HG02610 (cell line): ENCODE measurements at regions not wholly inside any gene's neighbourhood (a gene's known extent, or its start where the extent isn't known, plus 50 kb on each side); places are given as distances from the start of the nearest gene placed in this dataset.
"Not testable (repeated sequence)": the region's sequence is repeated elsewhere in the genome, so short reads cannot be mapped to it uniquely, and the experiment has no call there.

Experiments
- ATAC-seq: cut with Tn5 transposase; IDR thresholded peaks from one replicate; pipeline ENCODE4 v1.9.1; 2021; ENCODE audit warnings: mild to moderate bottlenecking, moderate library complexity; ENCODE audit not compliant: unreplicated experiment

DNA sequence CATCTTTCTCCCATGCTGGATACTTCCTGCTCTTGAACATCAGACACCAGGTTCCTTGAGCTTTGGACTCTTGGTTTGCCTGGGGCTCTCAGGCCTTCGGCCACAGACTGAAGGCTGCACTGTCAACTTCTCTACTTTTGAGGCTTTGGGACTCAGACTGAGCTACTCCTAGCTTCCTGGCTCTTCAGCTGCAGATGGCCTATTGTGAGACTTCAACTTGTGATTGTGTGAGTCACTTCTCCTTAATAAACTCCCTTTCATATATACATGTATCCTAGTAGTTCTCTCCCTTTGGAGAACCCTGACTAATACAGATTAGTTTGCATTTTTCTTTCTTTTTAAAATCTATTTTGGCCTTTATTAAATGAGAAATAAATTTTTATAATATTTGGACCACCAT is 276.2 kb upstream of the SEMA3C start:
- ATAC-seq = no peak

DNA sequence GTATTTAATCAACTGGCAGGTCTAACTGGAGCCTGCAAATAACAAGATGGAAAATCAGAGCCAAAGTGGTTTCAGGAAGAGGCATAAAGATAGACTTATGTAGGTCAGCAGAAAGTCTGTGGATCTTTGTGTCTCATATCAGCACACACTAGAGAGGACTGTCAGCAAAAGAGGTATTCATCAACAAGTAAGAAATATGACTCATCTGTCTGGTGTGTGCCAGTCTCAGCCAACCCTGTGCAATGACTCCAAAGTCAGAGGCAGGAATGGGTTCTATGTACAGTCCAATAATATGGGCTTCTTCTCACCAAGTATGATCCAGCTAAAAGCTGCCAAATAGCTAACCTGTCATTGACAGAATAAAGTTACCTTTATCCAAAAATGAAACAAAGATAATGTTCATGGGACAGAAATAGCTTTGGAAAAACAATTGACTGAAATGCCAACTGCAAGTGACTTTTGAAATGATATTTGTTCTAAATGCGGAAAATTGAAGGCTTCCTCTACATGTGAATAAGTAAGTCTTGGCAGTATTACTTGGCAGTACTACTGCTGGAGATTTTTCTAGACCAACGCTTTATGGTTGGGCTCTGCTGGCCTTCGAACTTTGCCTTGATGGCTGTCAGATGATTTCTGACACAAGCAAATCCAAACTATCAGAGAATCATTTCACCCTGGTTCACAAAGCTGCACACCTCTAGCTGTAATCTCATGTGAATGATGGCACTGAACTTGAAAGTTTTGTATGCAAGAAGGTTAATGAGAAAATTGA is 272.3 kb upstream of the SEMA3C start:
- ATAC-seq = no peak

DNA sequence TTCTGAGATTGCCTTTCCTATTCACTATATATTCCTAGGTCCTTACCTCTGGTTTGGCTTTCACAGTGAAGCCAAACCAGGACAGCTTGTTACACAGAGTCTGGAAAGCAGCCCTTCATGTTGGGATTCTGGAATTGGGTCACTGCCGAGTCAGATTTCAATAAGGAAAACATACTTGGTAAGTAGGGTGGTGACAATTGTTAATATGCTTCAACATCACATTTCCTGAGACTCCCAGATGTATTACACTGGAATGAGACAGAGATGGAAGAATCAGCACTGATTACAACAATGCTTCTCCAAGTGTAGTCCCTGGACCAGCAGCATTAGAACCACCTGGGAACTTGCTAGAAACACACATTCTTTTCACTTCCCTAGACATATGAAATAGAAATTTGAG is 268.9 kb upstream of the SEMA3C start:
- no peak for ATAC-seq

DNA sequence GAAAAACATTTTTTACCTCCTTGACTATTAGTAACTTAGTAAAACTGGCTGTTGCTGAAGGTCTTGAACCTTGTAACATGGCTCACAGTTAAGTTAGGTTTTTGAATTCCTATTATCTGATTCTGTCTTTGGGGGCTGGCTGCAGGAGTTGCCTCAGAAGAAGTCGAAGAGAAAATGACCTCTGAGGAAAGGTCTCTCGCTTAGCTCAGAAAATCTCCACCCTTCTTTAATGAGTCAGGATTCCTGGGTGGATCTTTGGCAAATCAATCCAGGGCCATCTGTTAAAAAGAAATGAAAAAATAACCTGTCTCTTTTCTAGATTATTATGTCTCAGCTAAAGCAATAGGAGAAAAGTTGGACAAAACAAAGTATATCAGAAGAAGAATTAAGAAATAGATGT is 267.8 kb upstream of the SEMA3C start:
- ATAC-seq = no peak

DNA sequence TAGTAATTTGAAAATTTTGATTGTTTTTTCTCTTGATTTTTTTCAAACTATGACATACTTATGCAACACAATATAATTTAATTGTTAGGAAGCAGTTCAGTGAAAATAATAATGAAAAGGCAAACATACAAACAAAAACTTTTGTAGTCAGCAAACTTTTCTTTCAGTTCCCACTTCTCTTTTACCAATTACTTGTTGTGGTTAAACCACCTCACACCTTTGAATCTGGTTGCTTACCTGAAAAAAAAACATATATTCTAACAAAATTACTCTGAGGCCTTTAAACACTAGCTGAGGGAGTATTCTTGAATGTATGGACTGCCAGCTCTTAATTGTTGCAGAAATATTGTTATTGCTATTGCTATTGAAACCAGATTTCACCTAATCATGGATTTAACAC is 266.2 kb upstream of the SEMA3C start:
- ATAC-seq = no peak

DNA sequence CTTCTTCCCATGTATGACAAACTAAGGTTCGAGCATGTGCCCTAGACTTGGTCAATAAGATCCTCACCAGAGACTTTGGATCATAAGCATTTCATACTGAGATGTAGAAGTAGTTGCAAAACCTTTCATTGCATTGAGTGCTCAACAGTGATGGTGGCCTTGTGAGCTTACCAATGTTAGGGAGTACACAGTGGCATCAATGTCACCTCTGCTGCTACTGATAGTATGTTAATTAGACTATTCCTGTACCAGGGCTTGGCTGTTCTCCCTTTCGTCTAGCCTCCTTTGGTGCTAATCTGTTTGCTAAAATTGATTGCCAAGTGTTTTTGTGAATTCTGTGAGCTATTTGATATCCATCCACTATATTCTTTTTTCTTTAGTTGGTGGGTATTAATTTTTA is 264.5 kb upstream of the SEMA3C start:
- ATAC-seq = no peak

DNA sequence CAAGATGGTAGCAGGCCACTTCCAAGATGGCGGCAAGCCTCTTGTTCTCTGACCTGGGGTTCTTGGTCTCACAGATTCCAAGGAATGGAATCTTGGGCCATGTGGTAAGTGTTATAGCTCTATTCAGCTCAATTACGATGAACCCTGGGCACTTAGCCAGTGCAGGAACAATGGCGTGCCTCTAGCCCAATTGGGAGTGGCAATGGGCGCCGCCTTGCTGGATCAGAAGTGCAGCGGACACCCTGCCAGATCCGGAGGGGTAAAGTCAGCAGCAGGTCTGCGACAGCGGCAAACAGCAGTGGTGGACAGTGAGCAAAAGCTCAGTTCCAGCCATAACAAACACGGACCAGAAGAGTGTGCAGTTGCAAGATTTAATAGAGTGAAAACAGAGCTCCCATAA is 263.2 kb upstream of the SEMA3C start:
- ATAC-seq = not testable (repeated sequence)

DNA sequence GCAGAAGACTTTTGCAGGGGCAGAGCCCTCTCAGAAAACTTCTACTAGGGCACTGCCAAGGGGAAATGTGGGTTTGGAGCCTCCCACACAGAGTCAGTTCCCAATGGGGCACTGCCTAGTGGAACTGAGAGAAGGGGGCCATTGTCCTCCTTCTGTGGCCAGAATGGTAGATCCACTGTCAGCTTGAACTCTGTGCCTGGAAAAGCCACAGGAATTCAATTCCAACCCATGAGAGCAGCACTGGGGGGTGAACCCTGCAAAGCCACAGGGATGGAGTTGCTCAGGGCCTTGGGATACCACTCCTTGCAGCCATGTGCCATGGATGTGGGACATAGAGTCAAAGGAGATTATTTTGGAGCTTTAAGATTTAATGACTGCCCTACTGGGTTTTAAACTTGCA is 262.2 kb upstream of the SEMA3C start:
- ATAC-seq = no peak

DNA sequence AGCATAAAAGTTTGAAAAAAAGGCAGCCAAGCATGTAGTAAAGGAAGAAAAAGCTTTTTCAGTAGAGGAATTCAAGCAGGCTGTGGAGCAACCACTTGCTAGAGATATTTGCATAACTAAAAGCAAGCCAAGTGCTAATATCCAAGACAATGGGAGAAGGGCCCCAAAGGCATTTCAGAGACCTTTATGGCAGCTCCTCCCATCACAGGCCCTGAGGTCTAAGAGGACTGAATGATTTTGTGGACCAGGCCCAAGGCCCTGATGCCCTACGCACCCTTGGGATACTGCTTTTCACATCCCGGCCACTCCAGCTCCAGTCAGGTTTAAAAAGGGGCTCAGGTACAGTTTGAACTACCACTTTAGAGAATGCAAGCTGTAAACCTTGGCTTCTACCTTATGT is 261.7 kb upstream of the SEMA3C start:
- no peak for ATAC-seq

DNA sequence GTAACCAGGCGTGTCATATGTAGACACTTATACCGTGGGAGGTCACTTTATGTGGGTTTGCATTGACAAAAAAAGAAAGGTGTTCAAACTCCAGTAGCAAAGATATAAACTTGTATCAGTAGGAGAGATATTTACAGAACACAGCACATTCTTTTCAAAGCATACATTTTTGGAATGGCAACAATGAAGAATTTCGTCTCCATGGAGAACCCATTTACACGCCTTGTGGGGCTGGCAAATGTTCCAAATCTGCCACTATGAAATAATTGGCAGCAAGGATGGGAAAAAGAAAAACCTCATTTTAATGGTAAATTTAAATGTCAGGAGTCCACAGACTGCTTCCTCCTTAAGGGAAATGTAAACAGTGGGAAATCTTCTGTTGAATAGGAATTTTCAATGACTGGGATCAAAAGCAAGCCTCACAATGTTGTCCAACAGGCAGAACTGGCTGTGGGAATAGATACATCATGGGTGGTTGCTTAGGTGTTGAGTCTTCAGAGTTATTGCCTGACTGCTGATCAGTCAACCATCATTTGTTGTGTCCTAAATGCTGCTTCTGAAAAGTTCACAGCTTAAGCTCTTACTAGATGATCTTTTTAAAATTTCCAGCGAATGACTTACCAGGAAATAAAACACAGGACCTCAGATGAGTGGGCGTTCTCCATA is 256.6 kb upstream of the SEMA3C start:
- ATAC-seq = no peak

DNA sequence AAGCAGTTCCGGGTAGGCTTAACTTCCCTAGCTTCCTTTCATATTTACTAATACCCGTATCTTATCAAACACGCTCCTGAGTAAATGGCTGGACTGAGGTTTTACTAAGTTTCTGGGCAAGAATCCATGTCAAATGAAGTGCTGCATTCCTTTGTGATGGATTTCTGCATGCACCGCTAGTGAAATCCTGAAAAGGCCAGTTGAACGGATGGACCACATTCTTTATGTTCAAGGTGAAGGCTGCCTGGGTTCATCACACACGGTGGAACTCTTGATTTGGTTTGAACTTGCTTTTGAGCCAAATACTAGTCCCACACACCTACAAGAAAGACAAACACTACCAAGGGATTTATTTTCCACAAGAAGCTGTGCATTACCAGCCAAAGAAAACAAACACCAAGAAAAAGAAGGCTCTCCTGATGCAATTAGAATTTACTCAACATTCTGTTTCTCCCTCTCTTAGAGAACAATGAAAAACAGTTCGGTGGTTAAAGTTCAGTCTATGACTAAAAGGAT is 255.0 kb upstream of the SEMA3C start:
- ATAC-seq = no peak

DNA sequence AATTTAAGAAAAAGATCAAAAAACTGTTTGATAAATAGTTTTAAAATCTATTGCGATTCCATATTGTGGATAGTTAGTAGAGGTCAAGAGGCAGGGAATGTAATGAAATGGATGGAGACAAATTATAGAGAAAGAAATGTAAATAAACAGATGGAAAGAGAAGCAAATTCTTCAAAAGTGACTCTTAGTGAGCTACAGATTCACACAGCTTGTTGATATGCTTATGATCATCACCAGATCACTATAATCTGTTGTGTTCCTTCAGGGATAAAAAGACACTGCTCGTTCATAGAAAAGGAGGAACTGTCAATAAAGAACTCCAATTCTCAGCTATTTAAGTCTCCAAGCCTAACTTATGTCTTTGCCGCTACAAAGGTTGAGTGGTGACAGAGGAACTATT is 251.4 kb upstream of the SEMA3C start:
- ATAC-seq = no peak

DNA sequence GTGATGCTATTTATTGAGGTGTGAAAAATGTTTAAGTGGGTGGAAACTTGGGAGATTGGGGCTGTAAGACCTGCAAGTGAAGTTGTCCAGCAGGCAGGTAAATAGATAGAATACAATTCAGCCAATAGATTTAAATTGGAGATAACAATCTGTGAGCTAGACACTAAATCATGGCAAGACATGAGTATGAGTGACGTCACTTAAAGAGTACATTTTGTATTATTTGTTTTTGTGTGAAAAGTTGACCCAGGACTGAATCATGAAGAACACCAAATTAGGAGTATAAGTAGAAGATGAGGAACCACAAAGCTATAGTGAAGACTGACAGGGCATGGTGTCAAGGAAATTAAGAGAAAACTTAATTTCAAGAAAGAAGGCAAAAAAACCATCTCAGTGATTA is 249.1 kb upstream of the SEMA3C start:
- no peak for ATAC-seq

DNA sequence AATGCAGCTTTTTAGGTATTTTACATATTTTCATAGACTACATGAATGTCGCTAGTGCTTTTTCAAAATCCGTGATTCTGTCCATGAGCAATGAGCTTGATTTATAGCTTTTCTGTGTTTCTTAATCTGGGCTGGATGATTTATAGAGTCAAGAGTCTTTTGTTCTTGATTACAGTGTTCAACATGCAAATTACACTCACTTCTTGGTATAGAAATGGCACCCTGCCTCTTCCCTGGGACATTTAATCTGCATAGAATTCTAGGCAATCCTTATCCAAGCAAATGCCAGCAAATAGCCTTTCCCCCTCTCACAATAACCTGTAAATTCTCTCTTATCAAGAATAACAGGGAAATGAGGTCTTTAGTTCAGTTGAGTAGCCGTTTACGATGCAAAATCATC is 246.2 kb upstream of the SEMA3C start:
- ATAC-seq = no peak

DNA sequence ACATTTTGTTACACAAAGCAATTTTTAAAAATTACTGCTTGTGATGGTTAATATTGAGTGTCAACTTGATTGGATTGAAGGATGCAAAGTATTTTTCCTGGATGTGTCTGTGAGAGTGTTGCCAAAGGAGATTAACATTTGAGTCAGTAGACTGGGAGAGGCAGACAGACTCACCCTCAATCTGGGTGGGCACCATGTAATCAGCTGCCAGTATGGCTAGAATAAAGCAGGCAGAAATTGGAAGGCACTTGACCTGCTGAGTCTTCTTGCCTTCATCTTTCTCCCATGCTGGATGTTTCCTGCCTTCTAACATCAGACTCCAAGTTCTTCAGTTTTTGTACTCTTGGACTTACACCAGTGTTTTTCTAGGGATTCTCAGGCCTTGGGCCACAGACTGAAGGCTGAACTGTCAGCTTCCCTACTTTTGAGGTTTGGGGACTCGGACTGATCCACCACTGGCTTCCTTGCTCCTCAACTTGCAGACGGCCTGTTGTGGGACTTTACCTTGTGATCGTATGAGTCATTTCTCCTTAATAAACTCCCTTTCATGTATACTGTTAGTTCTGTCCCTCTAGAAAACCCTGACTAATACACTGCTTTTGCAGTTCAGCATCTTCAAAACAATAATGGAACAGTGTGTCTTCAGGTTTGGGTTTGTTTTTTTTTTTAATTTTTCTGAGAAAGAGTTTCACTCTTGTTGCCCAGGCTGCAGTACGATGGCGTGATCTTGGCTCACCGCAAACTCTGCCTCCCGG is 244.1 kb upstream of the SEMA3C start:
- no peak for ATAC-seq

DNA sequence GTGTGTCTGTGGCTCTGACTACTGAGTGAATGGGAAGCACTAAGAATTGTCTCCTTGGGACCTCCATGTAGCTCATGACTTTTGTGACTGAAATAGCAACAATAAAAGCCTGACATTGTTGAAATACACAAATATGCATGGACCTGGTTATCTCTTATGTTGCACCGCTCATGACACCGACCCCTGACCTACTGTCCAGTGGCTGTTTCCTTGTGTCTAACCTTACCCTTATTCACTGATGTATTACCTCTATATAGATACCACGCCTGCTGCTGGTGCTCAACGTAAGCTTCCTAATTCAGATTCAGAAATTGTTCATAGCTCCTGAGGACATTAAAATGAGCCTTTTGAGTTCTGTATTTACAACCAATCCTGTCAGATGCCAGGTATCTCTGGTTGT is 243.4 kb upstream of the SEMA3C start:
- ATAC-seq = no peak

DNA sequence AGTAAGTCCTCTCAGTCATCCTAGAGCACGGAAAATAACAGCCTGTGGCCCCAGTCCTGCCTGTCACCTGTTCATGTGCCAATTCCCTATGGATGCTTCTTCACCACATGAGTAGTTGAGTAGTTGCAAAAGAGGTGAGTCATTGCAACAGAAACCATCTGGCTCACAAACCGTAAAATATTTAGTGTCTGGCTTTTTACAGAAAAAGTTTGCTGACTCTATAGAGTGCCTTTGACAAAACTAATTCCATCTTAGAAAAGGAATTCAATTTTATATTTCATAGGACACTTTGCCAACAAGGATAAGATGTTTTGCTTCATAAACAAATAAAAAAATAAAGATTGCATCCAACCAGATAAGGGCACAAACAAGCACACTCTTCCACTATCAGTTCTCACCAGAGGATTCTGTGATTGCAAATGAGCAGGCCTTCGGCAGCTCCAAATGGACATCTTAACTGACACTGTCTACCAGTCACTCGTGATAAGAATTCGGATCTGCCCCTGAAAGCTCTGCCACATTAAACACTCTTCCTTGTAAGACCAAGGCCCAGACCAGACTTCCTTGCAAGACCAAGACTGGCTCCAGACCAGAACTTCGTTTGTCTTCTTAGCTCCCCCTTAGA is 242.7 kb upstream of the SEMA3C start:
- ATAC-seq = no peak

DNA sequence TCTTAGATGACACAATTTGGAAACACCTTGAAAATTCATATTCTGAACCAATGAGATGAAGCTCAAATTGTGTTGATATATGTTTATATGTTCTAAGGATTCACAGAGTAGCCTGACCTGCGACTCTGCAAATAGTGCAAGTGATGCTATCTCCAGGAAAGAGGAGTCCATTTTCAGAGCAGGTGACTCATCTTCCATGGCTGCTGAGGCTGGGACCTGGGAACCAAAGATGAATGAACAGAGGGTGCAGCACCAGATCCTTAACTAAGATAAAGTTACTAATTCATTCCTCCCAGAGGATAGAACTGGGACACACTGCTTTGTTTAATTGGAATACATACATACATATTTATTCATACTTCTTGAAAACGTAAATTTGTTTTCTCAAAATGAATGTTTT is 240.6 kb upstream of the SEMA3C start:
- no peak for ATAC-seq

DNA sequence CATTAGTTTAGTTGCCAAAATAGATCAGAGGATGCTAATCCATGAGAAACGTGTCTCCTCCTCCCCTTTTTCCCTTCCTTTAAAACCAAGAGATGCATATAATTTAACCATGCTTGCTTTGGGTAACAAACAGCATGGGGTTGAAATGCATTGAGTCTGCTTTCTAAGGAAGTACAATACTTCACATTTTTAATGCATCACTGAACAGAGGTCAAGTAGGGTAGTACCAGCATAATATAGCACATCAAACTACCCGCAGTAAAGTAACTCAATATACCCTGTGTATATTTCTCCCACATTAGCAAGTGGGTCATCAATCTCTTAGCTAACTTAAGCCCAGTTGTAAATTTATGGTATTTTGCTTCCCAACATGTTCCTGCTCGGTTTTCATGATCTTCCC is 239.3 kb upstream of the SEMA3C start:
- ATAC-seq = no peak

DNA sequence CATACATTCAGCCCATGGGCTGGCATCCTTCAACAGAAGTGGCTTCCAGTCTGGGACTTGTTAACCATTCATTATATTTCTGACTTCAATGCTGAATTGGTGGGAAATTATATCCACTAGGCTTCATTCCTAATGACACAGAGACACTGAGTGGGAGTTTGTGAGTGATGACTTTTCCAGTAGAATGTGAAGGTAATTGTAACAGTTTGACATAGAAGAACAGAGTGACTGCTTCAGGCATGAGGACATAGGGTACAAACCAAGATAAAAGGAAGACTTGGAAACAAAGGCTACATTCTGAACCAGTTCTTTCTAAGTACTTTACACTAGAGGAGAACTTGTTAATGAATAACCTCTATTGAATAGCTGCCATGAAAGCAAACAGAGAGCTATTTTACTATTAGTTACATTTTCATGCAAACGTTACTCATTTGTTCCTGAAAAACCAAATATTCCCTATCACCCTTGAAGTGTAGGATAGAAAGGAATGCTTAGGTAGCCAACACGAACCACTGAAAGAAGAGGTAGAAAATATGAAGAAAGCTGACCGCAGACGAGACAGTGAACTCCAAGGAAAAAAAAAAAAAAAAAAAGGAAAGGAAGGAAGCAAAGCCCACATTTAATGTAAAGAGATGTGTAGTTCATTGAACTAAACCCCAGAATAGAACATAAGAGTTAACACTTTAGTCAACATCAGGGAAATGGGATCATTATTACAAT is 237.0 kb upstream of the SEMA3C start:
- ATAC-seq = no peak

DNA sequence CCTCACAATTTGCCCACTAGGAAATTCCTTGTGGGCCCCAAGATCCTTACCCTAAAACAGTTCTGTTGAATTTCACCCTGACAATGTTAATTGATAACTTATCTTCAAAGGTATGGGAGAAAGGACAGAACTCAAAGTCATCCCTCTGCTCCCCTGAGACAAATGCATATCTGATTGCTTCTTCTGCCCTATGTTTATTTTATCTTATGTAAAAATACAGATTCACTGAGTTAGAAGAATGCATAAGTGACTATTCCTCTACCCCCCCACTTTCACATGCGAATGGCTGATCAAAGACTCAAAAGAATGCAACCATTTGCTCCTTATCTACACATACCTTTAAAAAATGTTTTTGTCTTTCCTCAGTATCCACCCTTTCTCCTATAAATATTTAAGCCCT is 235.7 kb upstream of the SEMA3C start:
- ATAC-seq = no peak
